OCI-LY3 (cell line): ENCODE measurements at regions not wholly inside any gene's neighbourhood (a gene's known extent, or its start where the extent isn't known, plus 50 kb on each side); places are given as distances from the start of the nearest gene placed in this dataset.
"Not testable (repeated sequence)": the region's sequence is repeated elsewhere in the genome, so short reads cannot be mapped to it uniquely, and the experiment has no call there.

Experiments
- H2AFZ ChIP-seq: fragments of 200-600, 300-600 bp; shearing (Covaris generic); 2 replicates; pipeline ENCODE4 v1.6.0; 2014; ENCODE audit warnings: antibody characterized with exemption, low read depth, low read length
- H3K27ac ChIP-seq: fragments of 200-600, 300-600 bp; sonication (generic); 2 replicates; pipeline ENCODE4 v1.5.1; 2014; ENCODE audit warnings: mild to moderate bottlenecking, low read length, moderate library complexity, mixed read lengths
- H3K27me3 ChIP-seq: fragments of 200-600, 300-600 bp; sonication (generic); 2 replicates; pipeline ENCODE4 v1.6.1; 2014; ENCODE audit warnings: low read depth, low read length, mixed read lengths
- H3K36me3 ChIP-seq: fragments of 200-600, 300-600 bp; sonication (generic); replicated peaks from 2 replicates; pipeline ENCODE3; 2014; ENCODE audit warnings: low read depth, low read length, mixed read lengths
- H3K4me1 ChIP-seq: fragments of 300-600, 200-600 bp; sonication (generic); 2 replicates; pipeline ENCODE4 v1.6.1; 2014; ENCODE audit warnings: low read length, mixed read lengths
- H3K4me2 ChIP-seq: fragments of 200-600, 300-600 bp; sonication (generic); 2 replicates; pipeline ENCODE4 v1.6.1; 2014; ENCODE audit warnings: low read length, mixed read lengths
- H3K4me3 ChIP-seq: fragments of 300-600, 200-600 bp; sonication (generic); 2 replicates; pipeline ENCODE4 v1.5.1; 2014; ENCODE audit warnings: antibody characterized with exemption, mild to moderate bottlenecking, low read length, moderate library complexity
- H3K79me2 ChIP-seq: fragments of 300-600, 200-600 bp; shearing (Covaris generic); 2 replicates; pipeline ENCODE4 v1.6.1; 2014; ENCODE audit warnings: mild to moderate bottlenecking, low read length, mixed read lengths
- H3K9ac ChIP-seq: fragments of 300-600, 200-600 bp; shearing (Covaris generic); 2 replicates; pipeline ENCODE4 v1.6.0; 2014; ENCODE audit warnings: mild to moderate bottlenecking, low read length, moderate library complexity
- H3K9me3 ChIP-seq: fragments of 200-600, 300-600 bp; shearing (Covaris generic); 2 replicates; pipeline ENCODE4 v1.6.1; 2014; ENCODE audit warnings: low read length, mixed read lengths; ENCODE audit not compliant: insufficient read depth
- H4K20me1 ChIP-seq: fragments of 200-600, 300-600 bp; sonication (generic); 2 replicates; pipeline ENCODE4 v1.6.1; 2016; ENCODE audit warnings: low read length, mixed read lengths; ENCODE audit not compliant: insufficient read depth
- CTCF ChIP-seq: fragments of 200-600, 300-600 bp; sonication (generic); IDR thresholded peaks from 2 replicates; pipeline ENCODE4 v1.5.1; 2014; ENCODE audit warnings: antibody characterized with exemption, low read length, low read depth
- EZH2phosphoT487 ChIP-seq: fragments of 200-600 bp; shearing (Covaris generic); IDR thresholded peaks from 2 replicates; pipeline ENCODE4 v1.6.1; 2018; ENCODE audit warnings: antibody characterized with exemption, mixed run types, low read depth

GRCh38 chr6:150491811-150492172 lies 107.9 kb upstream of the PLEKHG1 start:
- no peaks in the 10 kb centered on the region for H3K79me2 ChIP-seq
- H3K9me3 ChIP-seq = no peaks in the 10 kb centered on the region; the same call in 1 of the 2 replicates
- H3K27me3 ChIP-seq = peaks cover 7% of the 10 kb centered on the region
- peaks cover 25% of the 10 kb centered on the region for H3K4me1 ChIP-seq
- peak overlapping the region; percentile 48 for H3K27ac ChIP-seq
- TF ChIP-seq EZH2phosphoT487 (no peak), CTCF (no peak)
- H4K20me1 ChIP-seq = no peaks in the 10 kb centered on the region
- H3K36me3 ChIP-seq = no peaks in the 10 kb centered on the region
- H3K4me2 ChIP-seq = peak overlapping the region; percentile 73
- peak overlapping the region; percentile 66 for H3K4me3 ChIP-seq
- H3K9ac ChIP-seq = peak overlapping the region; percentile 32; the same call in 1 of the 2 replicates
- H2AFZ ChIP-seq = no peak overlapping the region

DNA sequence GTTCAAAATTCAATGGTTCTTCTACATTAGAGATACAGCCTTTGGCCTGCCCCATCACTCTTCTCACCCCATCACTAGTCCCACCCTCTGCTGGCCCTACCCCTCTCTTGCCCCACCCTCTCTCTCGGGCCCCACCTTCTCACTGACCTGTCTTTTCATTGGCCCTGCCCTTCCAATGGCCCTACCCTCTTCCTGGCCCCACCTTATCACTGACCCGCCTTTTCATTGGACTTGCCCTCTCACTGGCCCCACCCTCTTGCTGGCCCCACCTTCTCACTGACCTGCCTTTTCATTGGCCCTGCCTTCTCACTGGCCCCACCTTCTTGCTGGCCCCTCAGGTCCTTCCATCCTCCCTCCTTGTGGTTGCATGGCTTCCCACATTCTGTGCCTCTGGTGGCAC lies 107.2 kb upstream of the PLEKHG1 start:
- Histone ChIP-seq H3K9ac (no peak overlapping the region), H3K27ac (no peak overlapping the region), H3K4me1 (peaks cover 25% of the 10 kb centered on the region), H3K27me3 (peaks cover 7% of the 10 kb centered on the region), H3K4me3 (no peak overlapping the region), H3K36me3 (no peaks in the 10 kb centered on the region), H3K4me2 (no peak overlapping the region), H4K20me1 (no peaks in the 10 kb centered on the region), H3K9me3 (no peaks in the 10 kb centered on the region; the same call in 1 of the 2 replicates), H3K79me2 (no peaks in the 10 kb centered on the region), H2AFZ (no peak overlapping the region)
- TF ChIP-seq EZH2phosphoT487 (no peak), CTCF (no peak)

DNA sequence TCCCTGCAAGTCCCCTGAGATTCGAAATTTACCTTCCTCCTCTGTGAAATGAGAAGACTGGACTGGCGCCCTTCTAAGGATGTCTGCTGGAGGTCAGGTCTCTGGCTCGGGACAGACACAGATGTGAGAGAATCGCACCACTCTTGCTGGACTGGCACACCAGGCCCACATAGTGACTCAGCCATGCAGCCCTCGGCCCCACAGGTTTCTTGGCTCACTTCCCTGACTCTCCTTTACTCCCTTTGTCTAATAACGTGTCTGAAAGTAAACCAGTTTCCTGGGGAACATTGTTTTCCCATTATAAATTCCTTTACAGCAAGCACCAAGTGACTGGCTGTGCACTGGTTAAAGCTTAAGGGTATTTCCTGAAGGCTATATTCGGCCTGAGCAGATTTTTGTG lies 106.7 kb upstream of the PLEKHG1 start:
- H3K27me3 ChIP-seq = peaks cover 7% of the 10 kb centered on the region
- H3K4me1 ChIP-seq = peaks cover 25% of the 10 kb centered on the region
- H3K4me3 ChIP-seq = no peak overlapping the region
- H2AFZ ChIP-seq = no peak overlapping the region
- H3K9ac ChIP-seq = no peak overlapping the region
- H3K4me2 ChIP-seq = no peak overlapping the region
- no peaks in the 10 kb centered on the region for H3K79me2 ChIP-seq
- H3K27ac ChIP-seq = no peak overlapping the region
- H3K9me3 ChIP-seq = no peaks in the 10 kb centered on the region; the same call in 1 of the 2 replicates
- TF ChIP-seq EZH2phosphoT487 (no peak), CTCF (no peak)
- H3K36me3 ChIP-seq = no peaks in the 10 kb centered on the region
- no peaks in the 10 kb centered on the region for H4K20me1 ChIP-seq

DNA sequence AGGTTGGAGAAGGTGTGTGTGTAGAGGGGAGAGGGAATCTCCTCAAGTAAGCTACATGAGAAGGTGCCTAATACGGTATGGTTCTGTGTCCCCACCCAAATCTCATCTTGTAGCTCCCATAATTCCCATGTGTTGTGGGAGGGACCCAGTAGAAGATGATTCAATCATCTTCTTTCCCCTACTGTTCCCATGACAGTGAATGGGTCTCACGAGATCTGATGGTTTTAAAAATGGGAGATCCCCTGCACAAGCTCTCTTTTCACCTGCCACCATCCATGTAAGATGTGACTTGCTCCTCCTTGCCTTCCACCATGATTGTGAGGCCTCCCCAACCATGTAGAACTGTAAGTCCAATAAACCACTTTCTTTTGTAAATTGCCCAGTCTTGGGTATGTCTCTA lies 106.1 kb upstream of the PLEKHG1 start:
- H3K4me2 ChIP-seq, H4K20me1 ChIP-seq, H3K4me3 ChIP-seq, H3K27ac ChIP-seq, H2AFZ ChIP-seq, H3K9ac ChIP-seq, H3K27me3 ChIP-seq, H3K79me2 ChIP-seq, H3K9me3 ChIP-seq, H3K36me3 ChIP-seq: not testable (repeated sequence)
- peaks cover 25% of the 10 kb centered on the region for H3K4me1 ChIP-seq

DNA sequence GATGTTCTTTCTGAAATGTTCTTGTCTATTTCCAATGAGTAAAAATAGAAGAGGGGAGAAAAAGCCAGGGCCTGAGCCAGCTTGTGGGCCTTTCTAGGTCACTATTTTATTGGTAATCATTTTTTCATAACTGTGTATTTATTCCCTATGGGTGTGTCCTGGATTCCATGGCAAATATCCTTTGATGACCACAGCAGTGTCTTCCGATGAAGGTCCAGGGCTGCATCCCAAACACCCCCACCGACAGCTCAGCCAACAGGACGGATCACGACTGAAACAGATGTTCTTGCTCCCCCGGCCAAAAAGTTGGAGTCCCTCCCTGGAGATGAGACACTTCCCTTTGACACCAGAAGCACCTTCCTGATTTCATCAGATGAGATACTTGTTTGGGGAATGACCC lies 105.4 kb upstream of the PLEKHG1 start:
- Histone ChIP-seq H3K9ac (no peak overlapping the region), H3K4me3 (no peak overlapping the region), H3K27ac (no peak overlapping the region), H3K27me3 (peaks cover 7% of the 10 kb centered on the region), H3K4me2 (no peak overlapping the region), H3K9me3 (no peaks in the 10 kb centered on the region; the same call in 1 of the 2 replicates), H2AFZ (no peak overlapping the region), H3K4me1 (peaks cover 25% of the 10 kb centered on the region), H3K36me3 (no peaks in the 10 kb centered on the region), H4K20me1 (no peaks in the 10 kb centered on the region), H3K79me2 (no peaks in the 10 kb centered on the region)
- TF ChIP-seq EZH2phosphoT487 (no peak), CTCF (no peak)
